ENCODE measurements at regions not wholly inside any gene's neighbourhood (a gene's known extent, or its start where the extent isn't known, plus 50 kb on each side); places are given as distances from the start of the nearest gene placed in this dataset.

GRCh38 chr6:145169726-145170224 is 565.5 kb downstream of the EPM2A start:
- TF ChIP-seq CTCF (IDR thresholded peaks at IDR 0.05; ENCODE audit: low read depth, low read length), result no peak

GRCh38 chr6:145175470-145175869 is 559.9 kb downstream of the EPM2A start:
- no peak for TF ChIP-seq CTCF (IDR thresholded peaks at IDR 0.05; ENCODE audit: low read depth, low read length)
- no peak for DNase-seq (ENCODE audit: extremely low read depth, low read depth)

More at GRCh38 chr6:145169726-145170224, 565.5 kb downstream of the EPM2A start:
- DNase-seq (ENCODE audit: extremely low read depth, low read depth), result no peak

- TF ChIP-seq CTCF (IDR thresholded peaks at IDR 0.05; ENCODE audit: low read depth, low read length), result no peak
- no peak for DNase-seq (ENCODE audit: extremely low read depth, low read depth)
These were observed 556.9 kb downstream of the EPM2A start for GRCh38 chr6:145178391-145178790.

GRCh38 chr6:145187491-145188206 is 547.7 kb downstream of the EPM2A start:
- no peak for TF ChIP-seq CTCF (IDR thresholded peaks at IDR 0.05; ENCODE audit: low read depth, low read length)
- no peak for DNase-seq (ENCODE audit: extremely low read depth, low read depth)

- no peak for DNase-seq (ENCODE audit: extremely low read depth, low read depth)
- TF ChIP-seq CTCF (IDR thresholded peaks at IDR 0.05; ENCODE audit: low read depth, low read length), result no peak
These were observed 545.5 kb downstream of the EPM2A start for GRCh38 chr6:145189836-145190235.

- no peak for TF ChIP-seq CTCF (IDR thresholded peaks at IDR 0.05; ENCODE audit: low read depth, low read length)
- DNase-seq (ENCODE audit: extremely low read depth, low read depth), result no peak
These were observed 540.9 kb downstream of the EPM2A start for GRCh38 chr6:145194389-145194788.

- no peak for DNase-seq (ENCODE audit: extremely low read depth, low read depth)
- TF ChIP-seq CTCF (IDR thresholded peaks at IDR 0.05; ENCODE audit: low read depth, low read length), result no peak
These were observed 535.4 kb downstream of the EPM2A start for GRCh38 chr6:145199961-145200360.

All from AG09319 (cell line).